Coronary artery (tissue), 2 donors: ENCODE measurements at regions not wholly inside any gene's neighbourhood (a gene's known extent, or its start where the extent isn't known, plus 50 kb on each side); places are given as distances from the start of the nearest gene placed in this dataset.

Source experiments
- DNase-seq: peaks from one replicate; pipeline ENCODE4 v3.0.0-alpha.2; 2017; ENCODE audit warnings: low spot score
- H3K27ac ChIP-seq, 2 donors: fragments of 200-600 bp; sonication (generic); one replicate each; pipeline ENCODE4 v1.5.1; 2016 to 2019
- H3K4me3 ChIP-seq: fragments of 200-600 bp; sonication (generic); 2 replicates; pipeline ENCODE4 v1.5.1; 2016; ENCODE audit warnings: mild to moderate bottlenecking, moderate library complexity
- TF ChIP-seq, protein P1 (sequence below): fragments of 200-600 bp; sonication (generic); IDR thresholded peaks from one replicate; pipeline ENCODE4 v1.5.1; 2019; ENCODE audit warnings: antibody characterized with exemption

DNA sequence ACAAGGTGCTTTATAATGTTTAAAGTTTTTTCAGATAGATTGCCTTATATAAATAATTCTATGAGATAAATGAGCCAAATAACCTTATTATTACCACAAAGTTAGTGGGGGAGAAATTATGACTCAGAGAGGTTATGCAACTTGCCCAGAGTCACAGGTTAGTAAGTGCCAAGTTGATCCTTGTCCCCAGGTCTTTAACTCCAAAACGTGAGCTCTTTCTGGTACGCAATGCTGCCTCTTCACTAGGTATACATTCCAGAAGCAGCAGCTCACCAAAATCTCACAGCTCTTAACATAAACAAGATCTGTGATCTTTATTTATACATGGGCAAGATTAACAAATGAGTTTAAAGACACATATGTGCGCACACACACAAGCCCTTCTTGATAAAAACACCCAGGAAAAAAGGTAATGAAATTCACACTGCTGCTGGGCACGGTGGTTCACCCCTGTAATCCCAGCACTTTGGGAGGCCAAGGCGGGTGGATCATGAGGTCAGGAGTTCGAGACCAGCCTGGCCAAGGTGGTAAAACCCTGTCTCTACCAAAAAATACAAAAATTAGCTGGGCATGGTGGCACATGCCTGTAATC lies 59.8 kb upstream of the NR2F2 start:
- no peak overlapping the region for H3K4me3 ChIP-seq
- H3K27ac ChIP-seq, result no peak overlapping the region
- TF ChIP-seq, protein P1, sequence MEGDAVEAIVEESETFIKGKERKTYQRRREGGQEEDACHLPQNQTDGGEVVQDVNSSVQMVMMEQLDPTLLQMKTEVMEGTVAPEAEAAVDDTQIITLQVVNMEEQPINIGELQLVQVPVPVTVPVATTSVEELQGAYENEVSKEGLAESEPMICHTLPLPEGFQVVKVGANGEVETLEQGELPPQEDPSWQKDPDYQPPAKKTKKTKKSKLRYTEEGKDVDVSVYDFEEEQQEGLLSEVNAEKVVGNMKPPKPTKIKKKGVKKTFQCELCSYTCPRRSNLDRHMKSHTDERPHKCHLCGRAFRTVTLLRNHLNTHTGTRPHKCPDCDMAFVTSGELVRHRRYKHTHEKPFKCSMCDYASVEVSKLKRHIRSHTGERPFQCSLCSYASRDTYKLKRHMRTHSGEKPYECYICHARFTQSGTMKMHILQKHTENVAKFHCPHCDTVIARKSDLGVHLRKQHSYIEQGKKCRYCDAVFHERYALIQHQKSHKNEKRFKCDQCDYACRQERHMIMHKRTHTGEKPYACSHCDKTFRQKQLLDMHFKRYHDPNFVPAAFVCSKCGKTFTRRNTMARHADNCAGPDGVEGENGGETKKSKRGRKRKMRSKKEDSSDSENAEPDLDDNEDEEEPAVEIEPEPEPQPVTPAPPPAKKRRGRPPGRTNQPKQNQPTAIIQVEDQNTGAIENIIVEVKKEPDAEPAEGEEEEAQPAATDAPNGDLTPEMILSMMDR, result no peak
- no peak for DNase-seq

DNA sequence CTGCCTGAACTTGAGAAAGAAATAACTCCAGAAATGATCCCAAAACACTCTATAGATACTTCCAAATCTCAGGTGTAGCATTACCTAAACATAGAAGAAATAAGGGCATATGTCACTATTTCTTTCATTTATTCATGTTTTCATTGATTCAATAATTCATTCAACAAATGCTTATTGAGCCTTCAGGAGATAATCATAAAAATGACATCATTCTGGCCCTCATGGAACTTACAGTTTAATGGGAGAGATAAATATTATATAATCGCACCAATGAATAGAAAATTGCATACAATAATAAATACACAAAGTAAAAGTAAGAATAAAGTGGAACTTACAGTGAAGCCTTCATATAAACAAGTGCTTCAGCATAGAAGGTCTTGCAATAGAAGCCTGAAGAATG lies 58.1 kb upstream of the NR2F2 start:
- TF ChIP-seq, protein P1, result no peak
- Histone ChIP-seq H3K27ac (no peak overlapping the region), H3K4me3 (no peak overlapping the region)
- DNase-seq, result no peak

DNA sequence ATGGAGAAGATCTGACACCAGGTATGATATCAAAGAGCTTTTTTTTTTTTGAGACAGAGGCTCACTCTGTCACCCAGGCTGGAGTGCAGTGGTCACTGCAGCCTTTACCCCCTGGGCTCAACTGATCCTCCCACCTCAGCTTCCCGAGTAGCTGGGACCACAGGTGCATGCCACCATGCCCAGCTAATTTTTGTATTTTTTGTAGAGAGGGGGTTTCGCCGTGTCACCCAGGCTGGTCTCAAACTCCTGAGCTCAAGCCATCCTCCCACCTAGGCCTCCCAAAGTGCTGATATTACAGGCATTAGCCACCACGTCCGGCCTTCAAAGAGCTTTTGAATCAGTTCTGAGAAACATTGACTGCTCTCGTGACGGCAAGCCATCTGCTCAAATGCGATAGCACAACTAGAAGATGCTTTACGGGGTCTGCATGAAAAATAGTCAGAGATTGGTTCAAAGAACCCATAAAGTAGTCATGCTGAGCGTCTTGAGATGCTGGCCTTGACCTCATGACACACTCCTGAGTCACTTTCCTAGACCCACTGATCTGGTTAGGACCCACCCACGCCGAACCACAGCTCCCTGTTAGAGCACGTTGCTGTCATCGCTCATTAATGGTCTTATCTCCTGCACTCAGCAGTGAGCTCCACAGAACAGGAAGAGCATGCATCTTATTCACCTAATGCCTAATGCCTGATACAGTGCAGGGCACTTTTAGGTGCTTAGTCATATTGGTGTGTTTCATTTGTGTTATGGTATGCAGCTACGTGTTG lies 57.0 kb upstream of the NR2F2 start:
- Histone ChIP-seq H3K27ac (no peak overlapping the region), H3K4me3 (no peak overlapping the region)
- no peak for DNase-seq
- TF ChIP-seq, protein P1, result no peak

DNA sequence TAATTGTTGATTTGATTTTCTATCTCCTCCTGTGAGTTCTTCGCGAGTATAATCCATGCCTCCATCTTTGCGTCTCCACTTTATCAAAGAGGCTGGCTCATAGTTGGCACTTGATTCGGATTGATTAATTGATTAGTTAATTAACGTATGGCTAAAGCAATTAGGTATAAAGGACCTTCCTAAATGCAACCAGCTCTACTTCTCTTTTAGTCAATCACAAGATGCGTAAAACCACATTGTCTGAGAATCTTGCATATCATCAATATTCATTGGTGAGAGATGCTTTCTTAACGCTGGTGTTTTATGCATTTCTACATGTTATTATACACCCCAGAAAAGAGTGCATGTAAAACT lies 56.4 kb upstream of the NR2F2 start:
- no peak overlapping the region for H3K4me3 ChIP-seq
- no peak for DNase-seq
- no peak overlapping the region for H3K27ac ChIP-seq
- TF ChIP-seq, protein P1, result no peak

- H3K4me3 ChIP-seq, result no peak overlapping the region
- DNase-seq, result no peak
- TF ChIP-seq, protein P1, result no peak
- H3K27ac ChIP-seq, result no peak overlapping the region
Observed at GRCh38 chr15:96274698-96275097, 55.8 kb upstream of the NR2F2 start.

GRCh38 chr15:96276438-96277210 lies 53.9 kb upstream of the NR2F2 start:
- H3K27ac ChIP-seq, result no peak overlapping the region
- TF ChIP-seq, protein P1, result no peak
- DNase-seq, result no peak

More at GRCh38 chr15:96276438-96277210, 53.9 kb upstream of the NR2F2 start:
- H3K4me3 ChIP-seq, result no peak overlapping the region
